Activated CD4-positive, alpha-beta T cell treated with anti-CD3 and anti-CD28 coated beads, Interleukin-2, amount 10 ng/mL, durations not matched to agents 7 days and 5 days (primary cell): ENCODE measurements at regions not wholly inside any gene's neighbourhood (a gene's known extent, or its start where the extent isn't known, plus 50 kb on each side); places are given as distances from the start of the nearest gene placed in this dataset.
"Not testable (repeated sequence)": the region's sequence is repeated elsewhere in the genome, so short reads cannot be mapped to it uniquely, and the experiment has no call there.

ENCODE experiments used
- CTCF ChIA-PET: fragments of 350-600 bp; sonication (Branson Sonifier 250); formaldehyde crosslinking; loops from one replicate; lab custom pipeline; 2021; ENCODE audit warnings: antibody characterized with exemption; lab: Charles Lee
- POLR2A ChIA-PET: fragments of 350-600 bp; sonication (Branson Sonifier 250); formaldehyde crosslinking; loops from one replicate; lab custom pipeline; 2021; ENCODE audit warnings: antibody characterized with exemption; lab: Charles Lee
- DNase-seq: peaks from one replicate; pipeline ENCODE4 v3.0.0-alpha.2; 2020
- H3K27ac Mint-ChIP-seq: one replicate; pipeline ENCODE4 v1.8.0; 2021; ENCODE audit warnings: mild to moderate bottlenecking, moderate library complexity, mixed read lengths
- H3K27me3 Mint-ChIP-seq: one replicate; pipeline ENCODE4 v1.8.0; 2021; ENCODE audit warnings: mixed read lengths
- H3K36me3 Mint-ChIP-seq: one replicate; pipeline ENCODE4 v1.8.0; 2021; ENCODE audit warnings: low read depth, mixed read lengths
- H3K4me1 Mint-ChIP-seq: one replicate; pipeline ENCODE4 v1.8.0; 2021; ENCODE audit warnings: mixed read lengths
- H3K4me3 Mint-ChIP-seq: one replicate; pipeline ENCODE4 v1.8.0; 2021; ENCODE audit warnings: mild to moderate bottlenecking, moderate library complexity, mixed read lengths
- H3K9me3 Mint-ChIP-seq: one replicate; pipeline ENCODE4 v1.8.0; 2021; ENCODE audit warnings: mixed read lengths

DNA sequence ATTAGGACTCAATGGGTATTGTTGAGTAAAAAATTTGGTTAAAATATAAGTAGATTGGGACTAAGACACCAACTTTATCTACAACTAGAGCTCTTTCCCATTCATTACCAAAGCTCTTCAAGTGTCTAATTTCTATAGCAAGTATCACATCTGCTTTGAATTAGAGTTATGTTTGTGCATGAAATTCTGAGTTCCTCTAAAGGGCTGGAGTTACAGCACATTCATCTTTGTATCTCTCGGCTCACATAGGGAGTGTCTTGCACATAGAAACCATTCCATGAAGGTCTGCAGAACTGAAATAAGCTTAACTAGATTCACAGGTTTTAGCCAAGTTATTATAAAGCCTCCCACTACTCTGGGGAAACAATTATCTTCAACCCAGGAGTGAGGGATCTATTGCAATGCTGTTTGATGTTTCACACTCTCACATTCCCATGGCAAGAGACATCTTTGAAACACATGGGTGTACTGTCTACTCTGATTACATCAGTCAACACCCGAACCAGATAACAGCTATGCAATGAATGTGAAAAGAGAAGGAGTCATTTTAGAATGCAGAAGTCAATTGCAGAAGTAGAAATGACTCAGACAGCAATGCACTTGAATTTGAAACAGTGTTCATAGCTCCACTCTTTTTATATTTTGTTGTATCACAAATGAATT is 93.1 kb upstream of the KBTBD8 start:
- Mint-ChIP-seq H3K9me3 (peaks cover 6% of the 10 kb centered on the region), H3K4me1 (no peaks in the 10 kb centered on the region), H3K27ac (no peak overlapping the region), H3K36me3 (no peaks in the 10 kb centered on the region), H3K4me3 (no peak overlapping the region), H3K27me3 (peaks cover 4% of the 10 kb centered on the region)
- CTCF ChIA-PET, result no interaction called here
- POLR2A ChIA-PET, result no interaction called here
- no peak for DNase-seq

DNA sequence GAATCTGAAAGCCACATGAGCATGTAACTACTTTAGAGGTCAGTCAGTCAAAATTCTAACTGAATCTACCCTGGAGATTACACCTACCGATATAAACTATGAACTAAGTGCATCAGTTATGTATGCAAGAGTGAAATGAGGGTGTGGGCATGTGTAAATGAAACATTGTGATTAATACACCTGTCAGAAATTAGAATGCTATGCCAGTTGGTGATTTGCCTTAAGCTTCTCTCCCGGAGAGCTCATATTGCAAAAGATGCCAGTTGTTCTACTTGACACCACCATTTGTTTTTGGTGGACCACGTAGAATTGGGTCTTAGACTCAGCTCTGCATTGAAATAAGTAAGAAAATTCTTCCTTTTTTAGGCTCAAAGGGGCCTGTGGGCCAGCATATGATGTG is 91.0 kb upstream of the KBTBD8 start:
- no peak for DNase-seq
- Mint-ChIP-seq H3K27ac (no peak overlapping the region), H3K27me3 (peaks cover 4% of the 10 kb centered on the region), H3K36me3 (no peaks in the 10 kb centered on the region), H3K9me3 (no peaks in the 10 kb centered on the region), H3K4me3 (no peak overlapping the region), H3K4me1 (no peaks in the 10 kb centered on the region)
- CTCF ChIA-PET, result interaction anchor here (0.5 kb wide), 1 partner anchor 1384 kb away, joined by 3 read pairs; no protein-coding TSS in a partner anchor
- POLR2A ChIA-PET, result no interaction called here

DNA sequence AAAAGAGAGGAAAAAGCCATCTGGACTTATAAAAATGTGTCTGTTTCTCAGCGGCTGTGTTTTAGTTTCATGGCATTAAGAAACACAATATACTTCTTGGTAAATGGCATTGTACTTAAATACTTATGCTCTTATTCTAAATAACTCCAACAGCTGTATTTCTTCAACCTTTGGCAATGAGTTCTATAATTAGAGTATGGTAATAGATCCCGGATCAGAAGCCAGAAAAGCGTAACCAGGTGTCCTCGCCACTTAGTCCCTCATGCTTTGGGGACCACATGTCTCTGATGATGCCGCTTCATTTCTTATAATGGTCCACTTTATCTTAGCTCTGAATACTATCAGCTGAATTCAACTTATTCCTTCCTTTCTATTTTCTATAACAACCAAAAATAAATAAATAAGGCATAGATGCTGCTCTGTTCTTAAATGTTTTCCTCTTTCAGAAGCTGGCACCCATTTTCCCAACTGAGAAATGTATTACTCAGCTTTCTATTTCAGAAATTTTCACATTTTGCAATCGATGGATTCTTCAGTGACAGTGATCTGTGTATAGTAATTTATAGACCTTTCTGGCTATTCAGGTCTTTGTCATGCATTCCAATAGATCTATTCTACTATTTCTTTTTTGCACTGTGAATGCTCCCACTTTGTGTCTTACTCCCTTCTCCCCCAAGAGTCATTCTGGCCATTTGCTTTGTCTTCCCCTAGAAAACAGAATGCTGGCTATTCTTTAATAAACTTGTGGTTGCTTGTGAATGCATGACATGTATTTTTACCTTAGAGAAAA is 87.6 kb upstream of the KBTBD8 start:
- H3K4me1 Mint-ChIP-seq, result no peaks in the 10 kb centered on the region
- DNase-seq, result no peak
- CTCF ChIA-PET, result no interaction called here
- H3K36me3 Mint-ChIP-seq, result no peaks in the 10 kb centered on the region
- H3K27me3 Mint-ChIP-seq, result peaks cover 2% of the 10 kb centered on the region
- H3K27ac Mint-ChIP-seq, result no peak overlapping the region
- POLR2A ChIA-PET, result no interaction called here
- H3K9me3 Mint-ChIP-seq, result peaks cover 5% of the 10 kb centered on the region
- H3K4me3 Mint-ChIP-seq, result no peak overlapping the region

DNA sequence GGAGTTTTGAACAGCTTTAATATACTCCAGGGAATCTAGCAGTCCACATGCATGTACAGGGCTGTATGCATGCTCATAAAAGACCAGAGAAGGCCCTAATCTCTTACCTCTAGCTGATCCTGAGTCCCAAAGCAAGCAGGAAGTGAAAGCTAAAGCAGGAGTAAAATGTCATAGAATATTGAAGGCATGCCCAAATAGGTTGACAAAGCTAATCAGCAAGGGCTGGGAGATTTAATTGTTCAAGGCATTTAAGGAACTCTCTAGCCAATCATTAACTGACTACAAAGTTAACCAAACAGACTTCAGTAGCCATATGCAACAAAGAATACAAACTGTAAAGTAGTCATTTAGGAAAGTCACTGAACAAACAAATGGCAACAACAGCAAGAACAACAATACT is 85.8 kb upstream of the KBTBD8 start:
- H3K9me3 Mint-ChIP-seq, result peaks cover 7% of the 10 kb centered on the region
- H3K27ac Mint-ChIP-seq, result no peak overlapping the region
- CTCF ChIA-PET, result interaction anchor here (0.8 kb wide), 1 partner anchor 26 kb away, joined by 3 read pairs; no protein-coding TSS in a partner anchor
- no peak for DNase-seq
- H3K27me3 Mint-ChIP-seq, result no peaks in the 10 kb centered on the region
- H3K4me1 Mint-ChIP-seq, result no peaks in the 10 kb centered on the region
- POLR2A ChIA-PET, result no interaction called here
- H3K36me3 Mint-ChIP-seq, result no peaks in the 10 kb centered on the region
- no peak overlapping the region for H3K4me3 Mint-ChIP-seq

DNA sequence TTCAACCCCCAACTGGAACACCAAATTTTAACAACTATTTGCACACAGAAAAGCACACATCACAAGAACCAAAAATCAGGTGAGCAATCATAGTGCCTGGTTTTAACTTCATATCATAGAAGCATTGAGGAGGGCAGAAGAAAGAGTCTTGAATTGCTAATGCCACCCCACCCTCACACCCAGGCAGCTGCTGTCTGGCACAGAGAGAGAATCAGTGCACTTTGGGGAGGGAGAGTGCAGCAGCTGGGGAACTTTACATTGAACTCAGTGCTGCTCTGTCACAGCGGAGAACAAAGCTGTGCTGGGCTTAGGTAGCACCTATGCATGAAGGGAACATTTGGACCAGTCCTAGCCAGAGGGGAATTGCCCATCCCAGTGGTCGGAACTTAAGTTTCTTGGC is 76.0 kb upstream of the KBTBD8 start:
- H3K9me3 Mint-ChIP-seq, result peaks cover 5% of the 10 kb centered on the region
- no peak overlapping the region for H3K4me3 Mint-ChIP-seq
- H3K27me3 Mint-ChIP-seq, result peaks cover 15% of the 10 kb centered on the region
- no peaks in the 10 kb centered on the region for H3K4me1 Mint-ChIP-seq
- ChIA-PET CTCF (no interaction called here), POLR2A (no interaction called here)
- H3K27ac Mint-ChIP-seq, result no peak overlapping the region
- DNase-seq, result no peak
- H3K36me3 Mint-ChIP-seq, result no peaks in the 10 kb centered on the region

DNA sequence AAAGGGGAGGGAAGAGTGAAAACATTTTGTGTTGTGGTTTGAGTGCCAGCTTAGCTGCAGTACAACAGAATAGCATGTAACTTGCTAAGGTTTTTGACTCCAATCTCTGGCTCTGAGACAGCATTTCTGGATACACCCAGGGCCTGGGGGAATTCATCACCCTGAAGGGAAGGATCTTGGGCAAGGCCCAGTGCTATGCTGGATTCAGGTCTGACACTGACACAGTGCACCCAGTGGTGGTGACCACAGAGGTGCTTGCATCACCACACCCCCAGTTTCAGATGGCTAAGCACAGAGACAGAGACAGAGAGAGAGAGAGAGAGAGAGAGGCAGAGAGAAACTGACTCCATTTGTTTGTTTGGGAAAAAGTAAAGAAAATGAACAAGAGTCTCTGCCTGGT is 74.1 kb upstream of the KBTBD8 start:
- POLR2A ChIA-PET, result no interaction called here
- DNase-seq, result no peak
- Mint-ChIP-seq H3K27ac (no peak overlapping the region), H3K4me1 (no peaks in the 10 kb centered on the region), H3K27me3 (peaks cover 18% of the 10 kb centered on the region), H3K4me3 (no peak overlapping the region), H3K36me3 (no peaks in the 10 kb centered on the region), H3K9me3 (peaks cover 5% of the 10 kb centered on the region)
- CTCF ChIA-PET, result no interaction called here

DNA sequence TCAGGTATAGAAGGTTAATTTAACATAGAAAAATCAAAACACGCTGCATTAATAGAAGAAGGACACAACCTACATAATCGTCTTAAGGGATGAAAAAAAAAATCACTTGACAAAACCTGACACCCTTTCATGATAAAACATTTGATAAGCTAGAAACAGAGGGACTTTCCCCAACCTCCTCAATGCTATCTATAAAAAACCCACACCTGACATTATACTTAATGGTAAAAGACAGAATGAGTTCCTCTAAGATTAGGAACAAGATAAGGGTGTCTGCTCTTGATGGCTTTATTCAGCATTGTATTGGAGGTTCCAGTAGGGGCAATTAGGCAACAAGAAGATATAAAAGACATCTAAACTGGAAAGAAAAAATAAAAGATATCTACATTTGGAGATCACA is 69.9 kb upstream of the KBTBD8 start:
- Mint-ChIP-seq H3K36me3 (no peaks in the 10 kb centered on the region), H3K4me1 (no peaks in the 10 kb centered on the region), H3K9me3 (no peaks in the 10 kb centered on the region), H3K27me3 (peaks cover 31% of the 10 kb centered on the region), H3K4me3 (no peak overlapping the region), H3K27ac (no peak overlapping the region)
- ChIA-PET POLR2A (no interaction called here), CTCF (no interaction called here)
- no peak for DNase-seq

DNA sequence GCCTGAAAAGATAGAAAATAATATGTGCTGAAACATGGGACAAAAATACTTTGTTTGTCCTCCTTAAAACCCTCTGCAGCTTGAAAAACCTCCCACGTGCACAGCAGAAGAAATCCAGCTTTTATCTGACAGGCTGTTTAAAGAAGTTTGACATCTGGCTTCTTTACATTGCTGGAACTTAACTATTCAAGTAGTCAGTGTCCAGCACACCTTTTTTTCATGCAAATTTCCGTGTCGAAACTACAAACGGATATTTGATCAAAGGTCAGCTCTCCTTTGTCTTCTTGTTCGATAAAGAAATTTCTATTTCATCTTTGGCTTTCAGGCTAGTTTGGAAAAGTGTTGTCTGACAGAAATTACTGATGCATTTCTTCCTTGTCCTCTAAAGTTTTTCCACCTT is 66.8 kb upstream of the KBTBD8 start:
- Mint-ChIP-seq H3K4me3 (no peak overlapping the region), H3K27me3 (peaks cover 18% of the 10 kb centered on the region), H3K9me3 (no peaks in the 10 kb centered on the region), H3K27ac (no peak overlapping the region), H3K4me1 (no peaks in the 10 kb centered on the region), H3K36me3 (no peaks in the 10 kb centered on the region)
- POLR2A ChIA-PET, result no interaction called here
- CTCF ChIA-PET, result interaction anchor here (1.1 kb wide), 1 partner anchor 183 kb away, joined by 3 read pairs; no protein-coding TSS in a partner anchor
- no peak for DNase-seq

DNA sequence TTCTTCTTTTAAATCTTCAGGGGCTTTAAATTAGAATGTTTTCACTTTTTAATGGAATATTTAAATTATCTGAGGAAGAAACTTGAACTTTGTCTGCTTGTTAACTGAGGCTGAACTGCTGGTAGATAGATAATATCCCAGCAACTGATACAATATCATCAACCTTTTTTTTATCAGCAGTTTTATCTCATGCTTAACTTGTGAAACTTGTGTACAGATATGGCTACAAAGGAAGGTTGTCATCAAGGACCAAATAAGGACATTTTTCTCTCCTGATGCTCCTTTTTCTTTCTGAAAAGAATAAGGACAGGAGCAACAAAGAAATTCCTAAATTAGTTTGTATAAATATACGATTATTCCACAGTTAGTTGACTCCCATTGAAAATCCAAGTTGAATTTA is 66.4 kb upstream of the KBTBD8 start:
- H3K27me3 Mint-ChIP-seq, result peaks cover 16% of the 10 kb centered on the region
- no peaks in the 10 kb centered on the region for H3K9me3 Mint-ChIP-seq
- no peaks in the 10 kb centered on the region for H3K36me3 Mint-ChIP-seq
- no peak overlapping the region for H3K4me3 Mint-ChIP-seq
- no peaks in the 10 kb centered on the region for H3K4me1 Mint-ChIP-seq
- ChIA-PET POLR2A (no interaction called here), CTCF (no interaction called here)
- no peak overlapping the region for H3K27ac Mint-ChIP-seq
- DNase-seq, result no peak

DNA sequence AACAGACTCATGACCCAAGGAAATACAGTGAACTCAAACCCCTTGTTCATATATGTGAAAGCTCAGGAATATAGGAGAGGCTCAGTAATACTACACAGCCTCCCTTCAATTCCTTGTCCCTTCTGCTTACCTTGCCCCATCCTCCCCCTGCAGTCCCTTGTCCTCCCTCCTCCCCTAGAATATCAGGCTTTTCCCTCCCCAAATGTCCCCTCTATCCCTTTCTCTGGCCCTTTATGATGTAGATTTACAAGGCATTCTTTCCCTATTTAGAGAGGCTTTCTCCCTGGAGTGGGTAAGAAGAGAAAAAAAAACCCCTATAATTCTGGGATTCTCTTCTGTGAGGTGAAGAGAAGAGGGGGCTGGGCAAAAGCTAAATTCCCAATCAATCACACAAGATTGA is 64.9 kb upstream of the KBTBD8 start:
- DNase-seq, result no peak
- no peaks in the 10 kb centered on the region for H3K9me3 Mint-ChIP-seq
- no peaks in the 10 kb centered on the region for H3K4me1 Mint-ChIP-seq
- H3K27ac Mint-ChIP-seq, result no peak overlapping the region
- H3K36me3 Mint-ChIP-seq, result no peaks in the 10 kb centered on the region
- ChIA-PET POLR2A (no interaction called here), CTCF (no interaction called here)
- H3K4me3 Mint-ChIP-seq, result no peak overlapping the region
- peaks cover 14% of the 10 kb centered on the region for H3K27me3 Mint-ChIP-seq

DNA sequence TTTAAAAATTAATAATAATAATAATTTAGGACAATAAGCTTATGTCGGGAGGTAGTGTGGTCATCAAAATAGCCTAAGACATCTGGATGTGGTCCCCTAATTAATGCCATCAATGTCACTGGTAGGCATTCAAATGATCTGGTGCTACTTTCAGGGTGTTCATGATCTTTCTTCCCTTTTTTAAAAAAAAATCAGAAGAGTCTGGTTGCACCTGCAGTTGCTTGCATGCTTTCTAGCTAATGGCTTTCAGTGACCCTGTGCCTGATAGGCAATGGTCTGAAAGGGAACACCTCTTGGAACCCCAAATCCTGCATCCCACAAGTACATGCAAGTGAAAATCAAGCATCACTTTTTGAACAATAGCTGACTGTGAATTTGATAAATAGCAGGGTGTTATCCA is 64.1 kb upstream of the KBTBD8 start:
- CTCF ChIA-PET, result no interaction called here

DNA sequence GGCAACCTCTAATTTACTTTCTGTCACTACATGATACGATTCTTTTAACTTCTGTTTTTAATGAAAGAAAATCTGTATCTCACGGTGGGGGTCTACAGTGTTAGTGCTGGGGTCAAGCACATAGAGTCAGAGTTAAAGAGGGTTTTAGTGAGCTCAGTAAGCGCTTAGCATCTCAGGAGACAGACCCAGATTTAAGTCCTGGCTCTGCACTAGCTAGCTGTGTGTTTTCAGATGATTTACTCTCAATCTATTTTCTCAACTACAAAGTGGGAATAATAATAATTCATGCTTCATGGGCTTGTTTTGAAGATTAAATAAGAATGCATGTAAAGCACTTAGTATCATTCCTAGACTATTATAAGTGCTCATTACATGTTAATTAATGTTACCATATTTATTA is 63.4 kb upstream of the KBTBD8 start:
- no peaks in the 10 kb centered on the region for H3K9me3 Mint-ChIP-seq
- DNase-seq, result no peak
- CTCF ChIA-PET, result no interaction called here

More for the DNA sequence above, 64.1 kb upstream of the KBTBD8 start:
- no peaks in the 10 kb centered on the region for H3K4me1 Mint-ChIP-seq
- no peak overlapping the region for H3K27ac Mint-ChIP-seq
- DNase-seq, result no peak
- peaks cover 14% of the 10 kb centered on the region for H3K27me3 Mint-ChIP-seq
- H3K4me3 Mint-ChIP-seq, result no peak overlapping the region
- H3K36me3 Mint-ChIP-seq, result no peaks in the 10 kb centered on the region
- POLR2A ChIA-PET, result no interaction called here
- no peaks in the 10 kb centered on the region for H3K9me3 Mint-ChIP-seq

DNA sequence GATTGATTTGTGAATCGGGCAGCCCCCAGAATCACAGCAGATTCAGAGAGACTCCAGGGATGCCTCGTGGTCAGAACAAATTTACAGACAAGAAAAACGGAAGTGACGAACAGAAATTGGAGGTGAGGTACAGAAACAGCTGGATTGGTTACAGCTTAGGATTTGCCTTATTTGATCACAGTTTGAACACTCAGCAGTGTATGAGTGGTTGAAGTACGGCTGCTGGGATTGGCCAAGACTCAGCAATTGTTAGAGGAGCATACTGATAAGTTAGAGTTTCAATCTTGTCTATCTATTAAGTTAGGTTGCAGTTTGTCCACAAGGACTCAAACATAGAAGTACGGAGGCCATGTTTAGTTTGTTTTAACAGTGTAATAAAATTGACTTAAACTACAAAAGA is 61.1 kb upstream of the KBTBD8 start:
- DNase-seq, POLR2A ChIA-PET, H3K4me3 Mint-ChIP-seq, H3K27me3 Mint-ChIP-seq, H3K4me1 Mint-ChIP-seq, H3K36me3 Mint-ChIP-seq, H3K9me3 Mint-ChIP-seq, H3K27ac Mint-ChIP-seq: not testable (repeated sequence)
- CTCF ChIA-PET, result interaction anchor here (1.2 kb wide), 1 partner anchor 34 kb away, joined by 3 read pairs; no protein-coding TSS in a partner anchor

More for the DNA sequence above, 63.4 kb upstream of the KBTBD8 start:
- Mint-ChIP-seq H3K4me1 (no peaks in the 10 kb centered on the region), H3K27me3 (peaks cover 14% of the 10 kb centered on the region), H3K27ac (no peak overlapping the region), H3K4me3 (no peak overlapping the region), H3K36me3 (no peaks in the 10 kb centered on the region)
- POLR2A ChIA-PET, result no interaction called here
